GM12874 (cell line): ENCODE measurements at regions not wholly inside any gene's neighbourhood (a gene's known extent, or its start where the extent isn't known, plus 50 kb on each side); places are given as distances from the start of the nearest gene placed in this dataset.

ENCODE experiments used
- CTCF ChIP-seq: IDR thresholded peaks from 2 replicates; pipeline ENCODE4 v1.5.1; 2011; ENCODE audit warnings: low read depth, mild to moderate bottlenecking, control low read depth, low read length, moderate library complexity; ENCODE audit not compliant: insufficient read depth

- TF ChIP-seq CTCF, result no peak
These were observed 577.0 kb upstream of the KCNMB2 start for GRCh38 chr3:177959188-177959587.

GRCh38 chr3:177960014-177960413 is 576.2 kb upstream of the KCNMB2 start:
- no peak for TF ChIP-seq CTCF

GRCh38 chr3:177960722-177961121 is 575.5 kb upstream of the KCNMB2 start:
- no peak for TF ChIP-seq CTCF

GRCh38 chr3:177961784-177962183 is 574.5 kb upstream of the KCNMB2 start:
- TF ChIP-seq CTCF, result no peak

- TF ChIP-seq CTCF, result no peak
These were observed 569.7 kb upstream of the KCNMB2 start for GRCh38 chr3:177966493-177966892.

- TF ChIP-seq CTCF, result no peak
These were observed 567.3 kb upstream of the KCNMB2 start for GRCh38 chr3:177968891-177969290.

GRCh38 chr3:177973241-177973840 is 562.9 kb upstream of the KCNMB2 start:
- no peak for TF ChIP-seq CTCF
